ENCODE measurements at regions not wholly inside any gene's neighbourhood (a gene's known extent, or its start where the extent isn't known, plus 50 kb on each side); places are given as distances from the start of the nearest gene placed in this dataset.

- H3K4me3 ChIP-seq (replicated peaks; ENCODE audit: low read depth, low read length) = no peak overlapping the region
- no peaks in the 10 kb centered on the region for H3K36me3 ChIP-seq (ENCODE audit: control insufficient read depth, insufficient read depth, low read length)
- H3K27me3 ChIP-seq (replicated peaks; ENCODE audit: control insufficient read depth, insufficient read depth, low read length) = no peaks in the 10 kb centered on the region
- no peak for DNase-seq (ENCODE audit: extremely low read depth, insufficient read length)
- no peak for TF ChIP-seq CTCF (IDR thresholded peaks at IDR 0.05; ENCODE audit: insufficient read depth, low read length, poor library complexity, severe bottlenecking)
These were observed 667.1 kb downstream of the LTN1 start for GRCh38 chr21:28325618-28326017.

- TF ChIP-seq CTCF (IDR thresholded peaks at IDR 0.05; ENCODE audit: insufficient read depth, low read length, poor library complexity, severe bottlenecking) = no peak
- H3K36me3 ChIP-seq (ENCODE audit: control insufficient read depth, insufficient read depth, low read length) = no peaks in the 10 kb centered on the region
- no peak for DNase-seq (ENCODE audit: extremely low read depth, insufficient read length)
- no peaks in the 10 kb centered on the region for H3K27me3 ChIP-seq (replicated peaks; ENCODE audit: control insufficient read depth, insufficient read depth, low read length)
- H3K4me3 ChIP-seq (replicated peaks; ENCODE audit: low read depth, low read length) = no peak overlapping the region
These were observed 668.0 kb downstream of the LTN1 start for GRCh38 chr21:28324690-28325089.

- H3K27me3 ChIP-seq (replicated peaks; ENCODE audit: control insufficient read depth, insufficient read depth, low read length) = no peaks in the 10 kb centered on the region
- H3K4me3 ChIP-seq (replicated peaks; ENCODE audit: low read depth, low read length) = no peak overlapping the region
- H3K36me3 ChIP-seq (ENCODE audit: control insufficient read depth, insufficient read depth, low read length) = no peaks in the 10 kb centered on the region
- no peak for TF ChIP-seq CTCF (IDR thresholded peaks at IDR 0.05; ENCODE audit: insufficient read depth, low read length, poor library complexity, severe bottlenecking)
- no peak for DNase-seq (ENCODE audit: extremely low read depth, insufficient read length)
These were observed 675.3 kb downstream of the LTN1 start for GRCh38 chr21:28317177-28317950.

- no peak for DNase-seq (ENCODE audit: extremely low read depth, insufficient read length)
- Histone ChIP-seq H3K27me3 (replicated peaks; ENCODE audit: control insufficient read depth, insufficient read depth, low read length) (no peaks in the 10 kb centered on the region), H3K36me3 (ENCODE audit: control insufficient read depth, insufficient read depth, low read length) (no peaks in the 10 kb centered on the region), H3K4me3 (replicated peaks; ENCODE audit: low read depth, low read length) (no peak overlapping the region)
- TF ChIP-seq CTCF (IDR thresholded peaks at IDR 0.05; ENCODE audit: insufficient read depth, low read length, poor library complexity, severe bottlenecking) = no peak
These were observed 681.1 kb downstream of the LTN1 start for GRCh38 chr21:28311411-28312190.

GRCh38 chr21:28310711-28311110 is 682.0 kb downstream of the LTN1 start:
- no peak for TF ChIP-seq CTCF (IDR thresholded peaks at IDR 0.05; ENCODE audit: insufficient read depth, low read length, poor library complexity, severe bottlenecking)
- Histone ChIP-seq H3K27me3 (replicated peaks; ENCODE audit: control insufficient read depth, insufficient read depth, low read length) (no peaks in the 10 kb centered on the region), H3K4me3 (replicated peaks; ENCODE audit: low read depth, low read length) (no peak overlapping the region), H3K36me3 (ENCODE audit: control insufficient read depth, insufficient read depth, low read length) (no peaks in the 10 kb centered on the region)
- no peak for DNase-seq (ENCODE audit: extremely low read depth, insufficient read length)
